ENCODE measurements at regions not wholly inside any gene's neighbourhood (a gene's known extent, or its start where the extent isn't known, plus 50 kb on each side); places are given as distances from the start of the nearest gene placed in this dataset.

GRCh38 chr3:103907567-103907966, 1459.1 kb upstream of the ALCAM start:
- ChIA-PET POLR2A (no interaction called here), CTCF (no interaction called here)

- ChIA-PET CTCF (no interaction called here), POLR2A (no interaction called here)
Observed at GRCh38 chr3:103909395-103909794, 1457.3 kb upstream of the ALCAM start.

GRCh38 chr3:103918336-103918735, 1448.4 kb upstream of the ALCAM start:
- POLR2A ChIA-PET: no interaction called here
- CTCF ChIA-PET: no interaction called here

GRCh38 chr3:103919327-103919726, 1447.4 kb upstream of the ALCAM start:
- ChIA-PET POLR2A (no interaction called here), CTCF (no interaction called here)

- POLR2A ChIA-PET: no interaction called here
- CTCF ChIA-PET: no interaction called here
Observed at GRCh38 chr3:103923907-103924306, 1442.8 kb upstream of the ALCAM start.

GRCh38 chr3:103924544-103924943, 1442.2 kb upstream of the ALCAM start:
- ChIA-PET CTCF (no interaction called here), POLR2A (no interaction called here)

GRCh38 chr3:103926936-103927335, 1439.8 kb upstream of the ALCAM start:
- ChIA-PET CTCF (no interaction called here), POLR2A (no interaction called here)

- ChIA-PET CTCF (interaction anchor here (1.0 kb wide), 1 partner anchor 518 kb away, joined by 3 read pairs; no protein-coding TSS in a partner anchor), POLR2A (no interaction called here)
Observed at GRCh38 chr3:103927896-103928295, 1438.8 kb upstream of the ALCAM start.

- ChIA-PET CTCF (no interaction called here), POLR2A (no interaction called here)
Observed at GRCh38 chr3:103937094-103937493, 1429.6 kb upstream of the ALCAM start.

GRCh38 chr3:103947062-103947461, 1419.6 kb upstream of the ALCAM start:
- POLR2A ChIA-PET: no interaction called here
- CTCF ChIA-PET: no interaction called here

GRCh38 chr3:103949693-103950092, 1417.0 kb upstream of the ALCAM start:
- CTCF ChIA-PET: no interaction called here

GRCh38 chr3:103950676-103951075, 1416.0 kb upstream of the ALCAM start:
- CTCF ChIA-PET: no interaction called here

More at GRCh38 chr3:103949693-103950092, 1417.0 kb upstream of the ALCAM start:
- POLR2A ChIA-PET: no interaction called here

GRCh38 chr3:103953796-103954195, 1412.9 kb upstream of the ALCAM start:
- CTCF ChIA-PET: no interaction called here
- POLR2A ChIA-PET: no interaction called here

More at GRCh38 chr3:103950676-103951075, 1416.0 kb upstream of the ALCAM start:
- POLR2A ChIA-PET: no interaction called here

- ChIA-PET CTCF (no interaction called here), POLR2A (no interaction called here)
Observed at GRCh38 chr3:103960819-103961218, 1405.9 kb upstream of the ALCAM start.

GRCh38 chr3:103963599-103963998, 1403.1 kb upstream of the ALCAM start:
- POLR2A ChIA-PET: no interaction called here
- CTCF ChIA-PET: no interaction called here

- ChIA-PET POLR2A (no interaction called here), CTCF (no interaction called here)
Observed at GRCh38 chr3:103965764-103966163, 1400.9 kb upstream of the ALCAM start.

- ChIA-PET CTCF (no interaction called here), POLR2A (no interaction called here)
Observed at GRCh38 chr3:103966749-103967148, 1400.0 kb upstream of the ALCAM start.

GRCh38 chr3:103968131-103968530, 1398.6 kb upstream of the ALCAM start:
- POLR2A ChIA-PET: no interaction called here
- CTCF ChIA-PET: no interaction called here

- ChIA-PET POLR2A (no interaction called here), CTCF (no interaction called here)
Observed at GRCh38 chr3:103968751-103969150, 1398.0 kb upstream of the ALCAM start.

- CTCF ChIA-PET: no interaction called here
- POLR2A ChIA-PET: no interaction called here
Observed at GRCh38 chr3:103976931-103977339, 1389.8 kb upstream of the ALCAM start.

- CTCF ChIA-PET: no interaction called here
- POLR2A ChIA-PET: no interaction called here
Observed at GRCh38 chr3:103977417-103977816, 1389.3 kb upstream of the ALCAM start.

- CTCF ChIA-PET: no interaction called here
- POLR2A ChIA-PET: no interaction called here
Observed at GRCh38 chr3:103991461-103992115, 1375.1 kb upstream of the ALCAM start.

GRCh38 chr3:103992469-103992868, 1374.2 kb upstream of the ALCAM start:
- POLR2A ChIA-PET: no interaction called here
- CTCF ChIA-PET: interaction anchor here (0.6 kb wide), 1 partner anchor 39 kb away, joined by 4 read pairs; no protein-coding TSS in a partner anchor

All from activated CD8-positive, alpha-beta memory T cell treated with anti-CD3 and anti-CD28 coated beads for 36 hours (primary cell).